D341Med (cell line): ENCODE measurements at regions not wholly inside any gene's neighbourhood (a gene's known extent, or its start where the extent isn't known, plus 50 kb on each side); places are given as distances from the start of the nearest gene placed in this dataset.

Experiments
- DNase-seq: peaks from one replicate; pipeline ENCODE4 v3.0.0; 2012; ENCODE audit warnings: low spot score

GRCh38 chr11:79959318-79959717, 518.5 kb upstream of the TENM4 start:
- DNase-seq = no peak

DNA sequence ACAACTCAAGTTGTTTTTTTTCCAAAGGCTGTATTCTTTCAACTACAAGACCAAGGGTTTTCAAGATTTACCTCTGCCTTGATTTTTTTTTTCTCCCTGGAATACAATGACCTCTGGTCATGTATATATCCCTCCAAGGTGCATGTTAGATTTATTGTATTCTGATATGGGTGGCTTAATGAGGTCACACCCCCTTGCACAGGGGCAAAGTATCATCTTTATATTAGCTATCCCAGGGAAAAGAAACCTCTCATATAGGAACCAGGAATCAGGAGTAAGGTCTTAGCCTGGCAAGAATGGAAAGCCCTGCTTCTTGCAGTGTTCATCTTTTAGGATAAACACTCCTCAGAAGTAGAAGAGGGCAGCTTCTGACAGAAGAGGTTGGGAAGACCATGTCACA, 516.9 kb upstream of the TENM4 start:
- DNase-seq = no peak

GRCh38 chr11:79956061-79956460, 515.2 kb upstream of the TENM4 start:
- DNase-seq = no peak

DNA sequence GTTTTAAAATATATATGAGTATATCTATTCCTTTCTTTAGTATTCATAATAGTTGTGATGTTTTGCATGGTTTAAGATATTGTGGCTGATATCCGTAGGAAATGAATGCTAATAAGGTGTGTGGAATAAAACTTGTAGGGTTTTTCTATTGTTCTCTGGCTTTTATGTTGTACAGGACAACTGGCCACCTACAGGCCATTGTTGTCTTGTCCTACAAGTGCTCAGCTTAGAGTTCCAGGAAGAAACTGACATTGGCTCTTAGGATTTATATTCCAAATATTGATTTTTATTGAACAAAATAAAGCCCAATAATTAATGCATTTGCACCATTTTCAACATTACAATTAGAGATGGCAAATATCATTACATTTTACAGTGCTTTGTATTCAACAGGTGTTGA, 512.8 kb upstream of the TENM4 start:
- no peak for DNase-seq

- DNase-seq = no peak
These were observed 509.9 kb upstream of the TENM4 start for GRCh38 chr11:79950741-79951140.

DNA sequence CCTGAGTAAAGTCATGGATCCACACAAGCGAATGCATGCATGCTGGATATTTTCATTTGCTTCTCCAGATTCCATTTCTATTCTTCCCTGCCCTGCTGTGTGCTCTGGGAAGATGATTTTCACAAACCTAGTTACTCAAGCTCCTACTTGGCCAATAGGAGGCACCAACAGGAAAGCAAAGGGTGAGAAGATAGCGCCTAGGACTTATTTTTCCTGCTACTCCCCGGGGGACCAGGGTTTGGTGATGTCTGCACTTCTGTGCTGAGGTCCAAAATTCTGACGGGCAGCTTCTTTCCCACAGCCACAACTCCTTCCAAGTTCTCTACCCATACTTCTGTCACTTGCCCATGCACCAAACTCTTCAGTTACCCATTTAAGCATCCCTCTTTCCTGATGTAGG, 509.3 kb upstream of the TENM4 start:
- DNase-seq = no peak

GRCh38 chr11:79949574-79949973, 508.7 kb upstream of the TENM4 start:
- no peak for DNase-seq

GRCh38 chr11:79942646-79943045, 501.8 kb upstream of the TENM4 start:
- DNase-seq = no peak

GRCh38 chr11:79942090-79942489, 501.3 kb upstream of the TENM4 start:
- no peak for DNase-seq

GRCh38 chr11:79940974-79941735, 500.3 kb upstream of the TENM4 start:
- no peak for DNase-seq

GRCh38 chr11:79940165-79940564, 499.3 kb upstream of the TENM4 start:
- no peak for DNase-seq

DNA sequence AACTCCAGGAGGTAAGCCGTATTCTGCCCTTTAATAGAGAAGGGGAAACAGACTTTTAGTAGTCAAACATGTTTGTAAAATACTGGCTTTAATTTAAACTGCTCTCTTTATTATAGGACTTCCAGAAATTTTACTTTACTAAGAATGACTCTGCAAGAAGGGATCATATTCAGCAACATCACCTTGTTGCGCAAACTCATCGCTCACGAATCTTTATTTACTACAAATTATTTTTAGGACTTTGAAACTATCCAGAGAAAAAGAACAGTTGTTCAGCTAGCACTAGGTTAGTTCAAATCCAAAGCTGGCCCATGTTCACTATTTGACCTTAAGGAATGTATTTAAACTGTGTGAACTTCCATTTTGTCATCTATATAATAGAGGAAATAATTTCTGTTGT, 498.3 kb upstream of the TENM4 start:
- DNase-seq = no peak

- DNase-seq = no peak
These were observed 497.0 kb upstream of the TENM4 start for GRCh38 chr11:79937676-79938334.

- no peak for DNase-seq
These were observed 491.8 kb upstream of the TENM4 start for GRCh38 chr11:79932612-79933011.

GRCh38 chr11:79931692-79932091, 490.9 kb upstream of the TENM4 start:
- DNase-seq = no peak

GRCh38 chr11:79926707-79927106, 485.9 kb upstream of the TENM4 start:
- no peak for DNase-seq

- no peak for DNase-seq
These were observed 484.7 kb upstream of the TENM4 start for GRCh38 chr11:79925570-79925969.

DNA sequence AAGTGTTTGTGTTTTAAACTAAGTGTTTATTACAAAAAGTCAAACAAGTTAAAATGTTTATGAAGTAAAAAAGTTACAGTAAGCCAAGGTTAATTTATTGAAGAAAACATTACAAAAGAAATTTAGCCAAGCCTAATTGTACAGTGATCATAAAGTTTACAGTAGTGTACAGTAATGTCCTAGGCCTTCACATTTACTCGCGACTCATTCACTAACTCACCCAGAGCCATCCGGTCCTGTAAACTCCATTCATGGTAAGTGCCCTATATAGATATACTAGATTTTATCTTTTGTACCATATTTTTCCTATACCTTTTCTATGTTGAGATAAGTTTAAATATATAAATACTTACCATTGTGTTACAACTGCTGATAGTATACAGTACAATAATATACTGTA, 481.8 kb upstream of the TENM4 start:
- no peak for DNase-seq

GRCh38 chr11:79920480-79920879, 479.6 kb upstream of the TENM4 start:
- no peak for DNase-seq

DNA sequence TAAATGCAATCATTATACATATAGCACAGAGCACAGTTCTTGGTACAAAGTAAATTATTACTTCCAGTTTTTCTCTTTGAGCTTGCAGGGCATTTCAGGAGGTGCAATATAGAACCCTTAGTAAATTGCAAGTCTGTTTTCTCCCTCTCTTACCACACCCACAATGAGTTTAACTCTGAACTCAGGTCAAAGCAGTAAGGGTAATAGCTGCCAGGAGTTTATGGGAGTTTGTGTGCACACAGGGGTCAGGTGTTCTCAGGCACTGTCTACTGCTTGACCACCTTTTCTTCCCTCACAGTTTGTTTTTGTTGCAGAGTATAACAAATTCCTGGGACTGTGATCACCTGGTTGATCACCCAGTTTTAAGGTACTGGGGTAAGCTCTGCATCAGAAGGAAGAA, 478.5 kb upstream of the TENM4 start:
- no peak for DNase-seq

GRCh38 chr11:79918846-79919245, 478.0 kb upstream of the TENM4 start:
- no peak for DNase-seq

DNA sequence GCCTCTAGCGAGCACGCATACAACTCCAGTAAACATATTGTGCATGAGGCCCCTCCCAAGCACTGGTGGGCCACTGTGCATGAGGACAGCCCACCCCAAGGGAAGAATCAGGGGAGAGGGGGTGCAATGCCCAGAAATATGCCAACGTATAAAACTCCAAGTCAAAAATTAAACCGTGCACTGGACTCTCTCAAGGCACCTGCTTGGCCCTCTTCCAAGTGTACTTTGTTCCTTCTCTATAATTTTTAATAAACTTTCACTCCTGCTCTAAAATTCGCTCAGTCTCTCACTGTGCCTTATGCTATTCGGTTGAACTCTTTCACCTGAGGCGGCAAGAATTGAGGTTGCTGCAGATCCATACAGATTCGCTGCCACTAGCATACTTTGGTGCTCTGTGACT, 465.3 kb upstream of the TENM4 start:
- no peak for DNase-seq

DNA sequence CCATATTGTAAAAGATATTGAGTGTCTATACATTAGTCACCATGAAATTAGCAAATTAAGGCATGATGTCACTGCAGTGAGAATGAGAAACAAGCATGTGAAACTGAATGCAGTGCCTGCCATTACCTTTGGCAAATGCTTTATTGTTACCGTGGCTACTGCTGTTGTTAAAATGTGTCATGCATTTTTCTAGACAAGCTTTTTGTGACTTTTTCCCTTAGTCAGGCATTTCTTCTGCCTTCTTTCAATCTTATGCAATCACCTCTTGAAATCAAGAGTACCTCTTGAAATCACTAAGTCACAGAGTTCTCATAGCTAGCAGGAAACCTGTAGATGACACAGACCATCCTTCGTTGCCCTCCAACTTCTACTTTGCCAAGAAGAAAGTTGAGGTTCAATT, 461.7 kb upstream of the TENM4 start:
- no peak for DNase-seq

DNA sequence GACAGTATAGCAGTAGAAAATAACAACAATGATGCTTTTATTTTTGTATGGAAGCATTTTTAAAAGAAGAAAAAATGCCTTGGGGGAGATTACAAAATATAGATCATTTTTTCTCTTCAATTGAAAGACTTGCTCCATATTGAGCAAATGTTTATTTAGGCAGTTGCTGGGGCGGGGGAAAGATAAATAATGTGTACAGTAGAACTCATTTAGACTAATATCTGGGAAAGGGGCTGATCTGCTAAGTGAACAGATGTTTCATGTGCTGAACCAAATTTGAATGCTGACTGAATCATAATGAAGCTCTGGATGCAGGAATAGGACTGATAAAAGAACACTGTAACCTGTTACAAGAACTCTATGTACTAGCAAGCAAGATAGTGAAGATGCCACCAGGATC, 457.1 kb upstream of the TENM4 start:
- DNase-seq = no peak
